ENCODE measurements at regions not wholly inside any gene's neighbourhood (a gene's known extent, or its start where the extent isn't known, plus 50 kb on each side); places are given as distances from the start of the nearest gene placed in this dataset.

- intact Hi-C loops (cut with micrococcal nuclease; ENCODE audit: unreplicated experiment), result no loop called here
- Histone ChIP-seq H3K36me3 (ENCODE audit: control insufficient read depth, insufficient read depth, low read length) (no peaks in the 10 kb centered on the region), H3K4me3 (ENCODE audit: low read depth in 2 of 2, low read length in 2 of 2) (no peak overlapping the region), H3K27me3 (ENCODE audit: control insufficient read depth, insufficient read depth, low read length) (no peaks in the 10 kb centered on the region), H3K27ac (ENCODE audit: low read length) (no peak overlapping the region), H3K9me3 (ENCODE audit: control insufficient read depth, insufficient read depth, low read depth, low read length) (no peaks in the 10 kb centered on the region), H3K4me1 (ENCODE audit: control insufficient read depth, insufficient read depth, low read length) (no peaks in the 10 kb centered on the region)
- ChIA-PET POLR2A (no interaction called here), CTCF (no interaction called here)
- BruUV-seq (replicated peaks), result no TSS peak
- DNase-seq (ENCODE audit: low read depth, low spot score), result no peak
- TF ChIP-seq TCF7L2 (IDR thresholded peaks at IDR 0.05; ENCODE audit: low read depth, low read length) (no peak), REST (IDR thresholded peaks at IDR 0.05; ENCODE audit: insufficient read depth in 1 of 2, low read depth in 2 of 2, low read length in 1 of 2) (no peak), POLR2AphosphoS5 (IDR thresholded peaks at IDR 0.05; ENCODE audit: low read depth, low read length) (no peak), CTCF (IDR thresholded peaks at IDR 0.05) (no peak), SIN3A (IDR thresholded peaks at IDR 0.05; ENCODE audit: borderline replicate concordance, insufficient read depth, low read depth, low read length) (no peak)
- ATAC-seq, result no peak
- in situ Hi-C loops (cut with HindIII; ENCODE audit: low pct_unique_long_range_greater_than_20kb, low sequenced_read_pairs), result no loop called here
Observed at GRCh38 chr3:88312256-88312655, 162.5 kb downstream of the C3orf38 start.

GRCh38 chr3:88318067-88318466 lies 168.3 kb downstream of the C3orf38 start:
- H3K27ac ChIP-seq (ENCODE audit: low read length), result no peak overlapping the region
- DNase-seq (ENCODE audit: low read depth, low spot score), result no peak
- no peaks in the 10 kb centered on the region for H3K36me3 ChIP-seq (ENCODE audit: control insufficient read depth, insufficient read depth, low read length)
- no peak overlapping the region for H3K4me3 ChIP-seq (ENCODE audit: low read depth in 2 of 2, low read length in 2 of 2)
- H3K4me1 ChIP-seq (ENCODE audit: control insufficient read depth, insufficient read depth, low read length), result no peaks in the 10 kb centered on the region
- no peak for ATAC-seq
- TF ChIP-seq REST (IDR thresholded peaks at IDR 0.05; ENCODE audit: insufficient read depth in 1 of 2, low read depth in 2 of 2, low read length in 1 of 2), result no peak
- TF ChIP-seq TCF7L2 (IDR thresholded peaks at IDR 0.05; ENCODE audit: low read depth, low read length), result no peak
- TF ChIP-seq POLR2AphosphoS5 (IDR thresholded peaks at IDR 0.05; ENCODE audit: low read depth, low read length), result no peak
- TF ChIP-seq SIN3A (IDR thresholded peaks at IDR 0.05; ENCODE audit: borderline replicate concordance, insufficient read depth, low read depth, low read length), result no peak
- TF ChIP-seq CTCF (IDR thresholded peaks at IDR 0.05), result no peak
- in situ Hi-C loops (cut with HindIII; ENCODE audit: low pct_unique_long_range_greater_than_20kb, low sequenced_read_pairs), result no loop called here
- intact Hi-C loops (cut with micrococcal nuclease; ENCODE audit: unreplicated experiment), result no loop called here
- H3K9me3 ChIP-seq (ENCODE audit: control insufficient read depth, insufficient read depth, low read depth, low read length), result no peaks in the 10 kb centered on the region
- CTCF ChIA-PET, result no interaction called here
- no TSS peak for BruUV-seq (replicated peaks)
- POLR2A ChIA-PET, result no interaction called here
- H3K27me3 ChIP-seq (ENCODE audit: control insufficient read depth, insufficient read depth, low read length), result no peaks in the 10 kb centered on the region

Measured in Panc1 (cell line).